ENCODE measurements at regions not wholly inside any gene's neighbourhood (a gene's known extent, or its start where the extent isn't known, plus 50 kb on each side); places are given as distances from the start of the nearest gene placed in this dataset.

DNA sequence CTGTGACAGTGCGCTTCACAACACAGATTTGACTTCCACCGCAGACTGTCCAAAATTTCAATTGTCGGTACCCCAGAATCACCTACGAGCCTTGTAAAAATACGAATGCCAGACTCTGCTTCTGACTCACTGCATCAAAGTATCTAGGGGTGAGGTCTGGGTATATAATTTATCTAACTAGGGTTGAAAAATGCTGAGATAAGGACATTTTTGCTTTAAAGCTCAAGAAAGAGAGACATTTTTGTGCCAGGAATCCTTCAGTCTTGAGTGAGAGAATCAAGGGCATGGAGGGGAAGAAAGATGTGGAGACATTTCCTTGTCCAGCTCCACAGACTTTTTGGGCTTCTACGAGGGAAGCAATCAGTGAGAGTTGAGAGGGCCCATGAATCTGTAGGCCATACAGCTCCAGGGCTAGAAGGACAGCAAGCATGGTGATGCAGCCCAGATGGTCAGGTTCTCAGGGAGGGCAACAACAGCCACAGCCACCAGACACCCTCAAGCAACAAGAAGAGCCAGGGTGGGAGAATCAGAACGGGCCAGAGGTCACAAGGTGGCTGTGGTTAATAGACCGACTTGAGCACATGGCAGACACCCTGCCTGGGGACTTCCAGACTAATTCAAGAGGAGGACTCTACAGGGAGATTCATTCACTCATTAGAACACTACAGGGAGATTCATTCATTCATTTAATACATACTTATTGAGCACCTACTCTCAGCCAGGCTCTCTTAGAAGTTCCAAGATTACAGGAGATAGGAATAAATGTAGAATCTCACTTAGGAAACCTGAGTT is 211.1 kb upstream of the PRDM1 start (continued):
- TF ChIP-seq, protein P1, sequence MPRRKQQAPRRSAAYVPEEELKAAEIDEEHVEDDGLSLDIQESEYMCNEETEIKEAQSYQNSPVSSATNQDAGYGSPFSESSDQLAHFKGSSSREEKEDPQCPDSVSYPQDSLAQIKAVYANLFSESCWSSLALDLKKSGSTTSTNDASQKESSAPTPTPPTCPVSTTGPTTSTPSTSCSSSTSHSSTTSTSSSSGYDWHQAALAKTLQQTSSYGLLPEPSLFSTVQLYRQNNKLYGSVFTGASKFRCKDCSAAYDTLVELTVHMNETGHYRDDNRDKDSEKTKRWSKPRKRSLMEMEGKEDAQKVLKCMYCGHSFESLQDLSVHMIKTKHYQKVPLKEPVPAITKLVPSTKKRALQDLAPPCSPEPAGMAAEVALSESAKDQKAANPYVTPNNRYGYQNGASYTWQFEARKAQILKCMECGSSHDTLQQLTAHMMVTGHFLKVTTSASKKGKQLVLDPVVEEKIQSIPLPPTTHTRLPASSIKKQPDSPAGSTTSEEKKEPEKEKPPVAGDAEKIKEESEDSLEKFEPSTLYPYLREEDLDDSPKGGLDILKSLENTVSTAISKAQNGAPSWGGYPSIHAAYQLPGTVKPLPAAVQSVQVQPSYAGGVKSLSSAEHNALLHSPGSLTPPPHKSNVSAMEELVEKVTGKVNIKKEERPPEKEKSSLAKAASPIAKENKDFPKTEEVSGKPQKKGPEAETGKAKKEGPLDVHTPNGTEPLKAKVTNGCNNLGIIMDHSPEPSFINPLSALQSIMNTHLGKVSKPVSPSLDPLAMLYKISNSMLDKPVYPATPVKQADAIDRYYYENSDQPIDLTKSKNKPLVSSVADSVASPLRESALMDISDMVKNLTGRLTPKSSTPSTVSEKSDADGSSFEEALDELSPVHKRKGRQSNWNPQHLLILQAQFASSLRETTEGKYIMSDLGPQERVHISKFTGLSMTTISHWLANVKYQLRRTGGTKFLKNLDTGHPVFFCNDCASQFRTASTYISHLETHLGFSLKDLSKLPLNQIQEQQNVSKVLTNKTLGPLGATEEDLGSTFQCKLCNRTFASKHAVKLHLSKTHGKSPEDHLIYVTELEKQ (tag by site-specific recombination; IDR thresholded peaks at IDR 0.05; ENCODE audit: borderline replicate concordance): no peak
- no peak for TF ChIP-seq ZNF610 (tag by site-specific recombination; IDR thresholded peaks at IDR 0.05; ENCODE audit: borderline replicate concordance)
- no peak for TF ChIP-seq ZNF514 (tag by site-specific recombination; IDR thresholded peaks at IDR 0.05)

- ChIA-PET CTCF (no interaction called here), POLR2A (no interaction called here)
- no peaks in the 10 kb centered on the region for H3K36me3 ChIP-seq (ENCODE audit: control insufficient read depth in 2 of 2, insufficient read depth in 1 of 2, low read length in 2 of 2)
- no peak overlapping the region for H3K27ac ChIP-seq (ENCODE audit: extremely low read depth, low read depth, low read length)
- H3K9me3 ChIP-seq (ENCODE audit: control insufficient read depth, insufficient read depth, low read depth, low read length): no peaks in the 10 kb centered on the region
- H3K4me1 ChIP-seq (ENCODE audit: control insufficient read depth, insufficient read depth, low read length): no peaks in the 10 kb centered on the region; the same call in 1 of the 2 replicates
- TF ChIP-seq ZNF239 (tag by site-specific recombination; IDR thresholded peaks at IDR 0.05): no peak
- TF ChIP-seq ZNF776 (tag by site-specific recombination; IDR thresholded peaks at IDR 0.05; ENCODE audit: borderline replicate concordance): no peak
- no peak for TF ChIP-seq KLF17 (tag by site-specific recombination; IDR thresholded peaks at IDR 0.05)
- TF ChIP-seq ZNF449 (tag by site-specific recombination; IDR thresholded peaks at IDR 0.05): no peak
- TF ChIP-seq ZNF423 (tag by site-specific recombination; IDR thresholded peaks at IDR 0.05): no peak
- TF ChIP-seq YY2 (tag by site-specific recombination; IDR thresholded peaks at IDR 0.05): no peak
- no peak for TF ChIP-seq KLF1 (tag by site-specific recombination; IDR thresholded peaks at IDR 0.05)
- TF ChIP-seq ZNF558 (tag by site-specific recombination; IDR thresholded peaks at IDR 0.05): no peak
- TF ChIP-seq TCF7L2 (IDR thresholded peaks at IDR 0.05; ENCODE audit: borderline replicate concordance, low read depth, low read length): no peak
- no peak for TF ChIP-seq KLF16 (tag by site-specific recombination; IDR thresholded peaks at IDR 0.05)
- TF ChIP-seq TRIM28 (IDR thresholded peaks at IDR 0.05; ENCODE audit: borderline replicate concordance, low read length): no peak
- TF ChIP-seq ZNF292 (tag by site-specific recombination; IDR thresholded peaks at IDR 0.05; ENCODE audit: borderline replicate concordance, low read depth): no peak
- no peak overlapping the region for H3K4me3 ChIP-seq (ENCODE audit: low read depth, low read length)
Observed at GRCh38 chr6:105873799-105874198, 212.3 kb upstream of the PRDM1 start.

DNA sequence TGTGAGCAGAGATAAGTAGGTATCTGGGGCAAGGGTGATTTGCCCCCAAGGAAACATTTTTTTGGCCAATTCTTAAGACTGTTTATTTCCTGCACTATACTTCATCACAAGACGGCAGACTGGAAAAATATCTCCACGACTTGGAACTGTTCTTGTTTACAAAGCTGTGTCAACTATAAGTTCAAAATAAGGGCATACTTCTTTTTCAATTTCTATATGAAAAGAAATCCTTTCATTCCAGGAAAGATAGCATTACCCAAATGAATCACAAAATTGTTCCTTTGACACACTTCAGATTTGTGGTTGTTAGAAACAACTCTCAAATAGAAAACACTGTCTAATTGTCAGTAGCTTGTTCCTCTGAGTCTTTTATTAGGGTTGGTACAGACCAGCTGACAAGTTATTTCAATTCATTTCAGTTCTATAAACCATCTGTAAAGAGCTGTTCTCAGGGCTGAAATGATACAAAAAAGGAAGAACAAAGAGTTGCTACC is 212.9 kb upstream of the PRDM1 start:
- ChIA-PET POLR2A (no interaction called here), CTCF (no interaction called here)
- H3K9me3 ChIP-seq (ENCODE audit: control insufficient read depth, insufficient read depth, low read depth, low read length): no peaks in the 10 kb centered on the region
- no peaks in the 10 kb centered on the region for H3K36me3 ChIP-seq (ENCODE audit: control insufficient read depth in 2 of 2, insufficient read depth in 1 of 2, low read length in 2 of 2)
- H3K4me1 ChIP-seq (ENCODE audit: control insufficient read depth, insufficient read depth, low read length): no peaks in the 10 kb centered on the region; the same call in 1 of the 2 replicates
- no peak overlapping the region for H3K4me3 ChIP-seq (ENCODE audit: low read depth, low read length)
- H3K27ac ChIP-seq (ENCODE audit: extremely low read depth, low read depth, low read length): no peak overlapping the region
- TF ChIP-seq BCL11A (tag by site-specific recombination; IDR thresholded peaks at IDR 0.05; ENCODE audit: low read depth) (no peak), ZNF248 (tag by site-specific recombination; IDR thresholded peaks at IDR 0.05) (no peak), ZNF19 (tag by site-specific recombination; IDR thresholded peaks at IDR 0.05; ENCODE audit: low read depth) (no peak), ZNF23 (tag by site-specific recombination; IDR thresholded peaks at IDR 0.05; ENCODE audit: borderline replicate concordance) (no peak), ZNF510 (tag by site-specific recombination; IDR thresholded peaks at IDR 0.05; ENCODE audit: insufficient replicate concordance) (no peak), ZNF629 (tag by site-specific recombination; IDR thresholded peaks at IDR 0.05) (no peak), ZNF555 (tag by site-specific recombination; conservative IDR thresholded peaks at IDR 0.05) (no peak)
- TF ChIP-seq, protein P1 (tag by site-specific recombination; IDR thresholded peaks at IDR 0.05; ENCODE audit: borderline replicate concordance): no peak
